HS-5 (cell line): ENCODE measurements at regions not wholly inside any gene's neighbourhood (a gene's known extent, or its start where the extent isn't known, plus 50 kb on each side); places are given as distances from the start of the nearest gene placed in this dataset.
"Not testable (repeated sequence)": the region's sequence is repeated elsewhere in the genome, so short reads cannot be mapped to it uniquely, and the experiment has no call there.

Experiments used
- DNase-seq: peaks from one replicate; pipeline ENCODE4 v3.0.0-alpha.2; 2012; ENCODE audit warnings: low read depth

- not testable (repeated sequence) for DNase-seq
Observed at GRCh38 chr21:28003627-28004026, 989.0 kb downstream of the LTN1 start.

GRCh38 chr21:27996906-27997305 lies 995.8 kb downstream of the LTN1 start:
- not testable (repeated sequence) for DNase-seq

GRCh38 chr21:27984663-27985325 lies 1007.9 kb downstream of the LTN1 start:
- not testable (repeated sequence) for DNase-seq

GRCh38 chr21:27979446-27979845 lies 1012.6 kb upstream of the ADAMTS5 start:
- not testable (repeated sequence) for DNase-seq

GRCh38 chr21:27975514-27975913 lies 1008.6 kb upstream of the ADAMTS5 start:
- no peak for DNase-seq

- not testable (repeated sequence) for DNase-seq
Observed at GRCh38 chr21:27974152-27974551, 1007.3 kb upstream of the ADAMTS5 start.

- DNase-seq, result peak; percentile 53
Observed at GRCh38 chr21:27968240-27968639, 1001.4 kb upstream of the ADAMTS5 start.

- no peak for DNase-seq
Observed at GRCh38 chr21:27954543-27955165, 987.8 kb upstream of the ADAMTS5 start.

- DNase-seq, result no peak
Observed at GRCh38 chr21:27953340-27954045, 986.6 kb upstream of the ADAMTS5 start.

GRCh38 chr21:27949093-27949492 lies 982.2 kb upstream of the ADAMTS5 start:
- DNase-seq, result not testable (repeated sequence)

- DNase-seq, result not testable (repeated sequence)
Observed at GRCh38 chr21:27930108-27930767, 963.4 kb upstream of the ADAMTS5 start.

- DNase-seq, result peak; percentile 41
Observed at GRCh38 chr21:27929179-27929578, 962.3 kb upstream of the ADAMTS5 start.

- DNase-seq, result peak; percentile 77
Observed at GRCh38 chr21:27928534-27929115, 961.7 kb upstream of the ADAMTS5 start.

- DNase-seq, result not testable (repeated sequence)
Observed at GRCh38 chr21:27921421-27921820, 954.5 kb upstream of the ADAMTS5 start.

- DNase-seq, result not testable (repeated sequence)
Observed at GRCh38 chr21:27917966-27918365, 951.1 kb upstream of the ADAMTS5 start.

GRCh38 chr21:27916326-27916725 lies 949.4 kb upstream of the ADAMTS5 start:
- not testable (repeated sequence) for DNase-seq

- DNase-seq, result not testable (repeated sequence)
Observed at GRCh38 chr21:27912133-27912532, 945.2 kb upstream of the ADAMTS5 start.

- not testable (repeated sequence) for DNase-seq
Observed at GRCh38 chr21:27909487-27909886, 942.6 kb upstream of the ADAMTS5 start.

GRCh38 chr21:27908816-27909215 lies 941.9 kb upstream of the ADAMTS5 start:
- DNase-seq, result not testable (repeated sequence)

- not testable (repeated sequence) for DNase-seq
Observed at GRCh38 chr21:27902904-27903303, 936.0 kb upstream of the ADAMTS5 start.

- not testable (repeated sequence) for DNase-seq
Observed at GRCh38 chr21:27893619-27894018, 926.7 kb upstream of the ADAMTS5 start.

GRCh38 chr21:27891495-27891894 lies 924.6 kb upstream of the ADAMTS5 start:
- not testable (repeated sequence) for DNase-seq
